H9 (cell line): ENCODE measurements at regions not wholly inside any gene's neighbourhood (a gene's known extent, or its start where the extent isn't known, plus 50 kb on each side); places are given as distances from the start of the nearest gene placed in this dataset.

ENCODE experiments used
- DNase-seq: peaks from one replicate; pipeline ENCODE4 v3.0.0-alpha.2; 2017
- H2AFZ ChIP-seq: one replicate; pipeline ENCODE4 v1.6.1; 2013; ENCODE audit warnings: mild to moderate bottlenecking, low read length, control low read depth, moderate library complexity
- H2AK5ac ChIP-seq: 2 replicates; pipeline ENCODE4 v1.6.1; 2013; ENCODE audit warnings: low read length, control low read depth, mixed read lengths; ENCODE audit not compliant: insufficient read length
- H2BK120ac ChIP-seq: one replicate; pipeline ENCODE4 v1.6.1; 2013; ENCODE audit warnings: low read depth, mild to moderate bottlenecking, low read length, control low read depth, inconsistent platforms; ENCODE audit not compliant: poor library complexity, severe bottlenecking
- H2BK12ac ChIP-seq: 2 replicates; pipeline ENCODE4 v1.6.1; 2013; ENCODE audit warnings: low read length, control low read depth, mixed read lengths, low read depth; ENCODE audit not compliant: insufficient read length
- H2BK15ac ChIP-seq: 2 replicates; pipeline ENCODE4 v1.6.1; 2013; ENCODE audit warnings: low read depth, low read length, control low read depth
- H2BK20ac ChIP-seq: one replicate; pipeline ENCODE4 v1.6.1; 2013; ENCODE audit warnings: low read depth, mild to moderate bottlenecking, low read length, control low read depth, inconsistent platforms; ENCODE audit not compliant: poor library complexity, severe bottlenecking
- H2BK5ac ChIP-seq: 2 replicates; pipeline ENCODE4 v1.6.1; 2013; ENCODE audit warnings: low read length, control low read depth, mixed read lengths; ENCODE audit not compliant: insufficient read length
- H3K14ac ChIP-seq: 2 replicates; pipeline ENCODE4 v1.6.1; 2013; ENCODE audit warnings: low read length, control low read depth; ENCODE audit not compliant: insufficient read depth
- H3K18ac ChIP-seq: 2 replicates; pipeline ENCODE4 v1.6.1; 2013; ENCODE audit warnings: low read depth, mild to moderate bottlenecking, mixed read lengths, low read length, control low read depth; ENCODE audit not compliant: insufficient read length
- H3K23ac ChIP-seq: 2 replicates; pipeline ENCODE4 v1.6.1; 2013; ENCODE audit warnings: low read length, control low read depth, mixed read lengths, low read depth; ENCODE audit not compliant: insufficient read length
- H3K23me2 ChIP-seq: 2 replicates; pipeline ENCODE4 v1.6.1; 2013; ENCODE audit warnings: low read depth, mild to moderate bottlenecking, mixed read lengths, low read length, control low read depth; ENCODE audit not compliant: insufficient read length, poor library complexity, severe bottlenecking
- H3K27ac ChIP-seq: 2 replicates; pipeline ENCODE4 v1.5.1; 2013; ENCODE audit warnings: low read length, control low read depth, mixed read lengths, low read depth; ENCODE audit not compliant: insufficient read length
- H3K27me3 ChIP-seq: 2 replicates; pipeline ENCODE4 v1.6.1; 2013; ENCODE audit warnings: low read length, control low read depth, inconsistent platforms; ENCODE audit not compliant: insufficient read depth
- H3K4ac ChIP-seq: 2 replicates; pipeline ENCODE4 v1.6.1; 2013; ENCODE audit warnings: low read depth, mild to moderate bottlenecking, control low read depth, inconsistent platforms, low read length, moderate library complexity
- H3K4me1 ChIP-seq: 2 replicates; pipeline ENCODE4 v1.6.1; 2013; ENCODE audit warnings: low read length, control low read depth, inconsistent platforms; ENCODE audit not compliant: insufficient read depth
- H3K4me2 ChIP-seq: 2 replicates; pipeline ENCODE4 v1.6.1; 2013; ENCODE audit warnings: low read length, control low read depth, mixed read lengths; ENCODE audit not compliant: insufficient read length, insufficient read depth
- H3K56ac ChIP-seq: 2 replicates; pipeline ENCODE4 v1.6.1; 2013; ENCODE audit warnings: low read depth, mild to moderate bottlenecking, mixed read lengths, low read length, control low read depth; ENCODE audit not compliant: insufficient read length
- H3K79me1 ChIP-seq: 2 replicates; pipeline ENCODE4 v1.6.1; 2013; ENCODE audit warnings: low read depth, mild to moderate bottlenecking, moderate library complexity, low read length, control low read depth, inconsistent platforms; ENCODE audit not compliant: insufficient read depth, poor library complexity, severe bottlenecking
- H3K79me2 ChIP-seq: 2 replicates; pipeline ENCODE4 v1.6.1; 2013; ENCODE audit warnings: low read length, control low read depth, inconsistent platforms; ENCODE audit not compliant: insufficient read depth
- H3K9ac ChIP-seq: 2 replicates; pipeline ENCODE4 v1.6.1; 2013; ENCODE audit warnings: low read length, control low read depth, mixed read lengths; ENCODE audit not compliant: insufficient read length; ENCODE audit errors: extremely low read depth
- H3K9me3 ChIP-seq: one replicate; pipeline ENCODE4 v1.6.1; 2013; ENCODE audit warnings: low read depth, low read length, inconsistent platforms; ENCODE audit not compliant: control insufficient read depth
- H3T11ph ChIP-seq: one replicate; pipeline ENCODE4 v1.6.1; 2013; ENCODE audit warnings: mild to moderate bottlenecking, low read length, control low read depth, inconsistent platforms
- H4K20me1 ChIP-seq: one replicate; pipeline ENCODE4 v1.6.1; 2013; ENCODE audit not compliant: control insufficient read depth, insufficient read length, insufficient read depth
- H4K5ac ChIP-seq: 2 replicates; pipeline ENCODE4 v1.6.1; 2013; ENCODE audit warnings: low read depth, mild to moderate bottlenecking, mixed read lengths, low read length, control low read depth; ENCODE audit not compliant: insufficient read length
- H4K8ac ChIP-seq: replicated peaks from 2 replicates; pipeline ENCODE4 v1.6.1; 2013; ENCODE audit warnings: low read length, control low read depth, mixed read lengths, low read depth; ENCODE audit not compliant: insufficient read length
- H4K91ac ChIP-seq: 2 replicates; pipeline ENCODE4 v1.6.1; 2013; ENCODE audit warnings: low read depth, mild to moderate bottlenecking, moderate library complexity, mixed read lengths, low read length, control low read depth; ENCODE audit not compliant: insufficient read length
- H3K27ac Mint-ChIP-seq, 3 experiments: 2 replicates in 2 of 3; 3 replicates in 1 of 3; pipeline ENCODE4 v1.8.0; 2020 to 2021; ENCODE audit warnings: mixed read lengths in 3 of 3, mild to moderate bottlenecking in 1 of 3, moderate library complexity in 1 of 3
- H3K27me3 Mint-ChIP-seq: 2 replicates; pipeline ENCODE4 v1.8.0; 2021; ENCODE audit warnings: low read depth, mild to moderate bottlenecking, moderate library complexity, mixed read lengths
- H3K36me3 Mint-ChIP-seq, 3 experiments: 2 replicates in 2 of 3; 3 replicates in 1 of 3; pipeline ENCODE4 v1.8.0; 2020 to 2021; ENCODE audit warnings: low read depth in 3 of 3, mixed read lengths in 3 of 3; ENCODE audit not compliant: insufficient read depth in 1 of 3
- H3K4me1 Mint-ChIP-seq, 2 experiments: 2 replicates each; pipeline ENCODE4 v1.8.0; 2020; ENCODE audit warnings: mixed read lengths in 2 of 2
- H3K4me3 Mint-ChIP-seq, 2 experiments: 2 replicates in 1 of 2; 3 replicates in 1 of 2; pipeline ENCODE4 v1.8.0; 2020 to 2021; ENCODE audit warnings: mild to moderate bottlenecking in 2 of 2, mixed read lengths in 2 of 2, moderate library complexity in 1 of 2
- H3K9me3 Mint-ChIP-seq, 2 experiments: 2 replicates in 1 of 2; 3 replicates in 1 of 2; pipeline ENCODE4 v1.8.0; 2020; ENCODE audit warnings: mild to moderate bottlenecking in 2 of 2, mixed read lengths in 2 of 2, moderate library complexity in 1 of 2
- CTCF ChIP-seq: fragments of 200-600 bp; sonication (generic); conservative IDR thresholded peaks from 3 replicates; pipeline ENCODE4 v1.8.0; 2021; ENCODE audit warnings: antibody characterized with exemption, mild to moderate bottlenecking
- WGBS: extraction: QIAGEN DNeasy Blood & Tissue Kit; methylation state at CpG from one replicate; pipeline ENCODE4 v1.1.7; 2013; ENCODE audit warnings: missing lambda C conversion rate, low lambda C conversion rate, mixed read lengths; ENCODE audit not compliant: insufficient read length; ENCODE audit errors: extremely low coverage; 5-methylcytosine and 5-hydroxymethylcytosine counted together

GRCh38 chr7:69428089-69428488 is 170.2 kb upstream of the AUTS2 start:
- Histone ChIP-seq H2BK15ac (no peak overlapping the region), H3K23me2 (no peaks in the 10 kb centered on the region), H3K18ac (no peak overlapping the region), H3K27me3 (no peaks in the 10 kb centered on the region), H3K27ac (no peak overlapping the region), H4K91ac (no peak overlapping the region), H3K4me2 (no peak overlapping the region), H2BK12ac (no peak overlapping the region), H4K8ac (no peak overlapping the region), H3T11ph (no peak overlapping the region), H3K9me3 (no peaks in the 10 kb centered on the region), H3K4me1 (no peaks in the 10 kb centered on the region; the same call in 1 of the 2 replicates), H3K79me1 (no peaks in the 10 kb centered on the region), H3K9ac (no peak overlapping the region), H4K5ac (no peak overlapping the region), H3K79me2 (no peaks in the 10 kb centered on the region), H2BK5ac (no peak overlapping the region), H2AFZ (no peak overlapping the region), H3K4ac (no peak overlapping the region), H3K14ac (no peak overlapping the region), H2AK5ac (no peak overlapping the region), H2BK20ac (no peak overlapping the region), H3K56ac (no peak overlapping the region), H4K20me1 (no peaks in the 10 kb centered on the region), H3K23ac (no peak overlapping the region), H2BK120ac (no peak overlapping the region)
- no CpG with 5 or more reads among the region's 4 CpGs for WGBS
- peaks cover 0 to 2% of the 10 kb centered on the region in 2 experiments; a peak in 3 of 5 replicates for H3K9me3 Mint-ChIP-seq
- TF ChIP-seq CTCF, result no peak
- H3K36me3 Mint-ChIP-seq, result no peaks in the 10 kb centered on the region
- DNase-seq, result no peak
- H3K27ac Mint-ChIP-seq, result no peak overlapping the region
- H3K27me3 Mint-ChIP-seq, result peaks cover 44% of the 10 kb centered on the region
- no peak overlapping the region for H3K4me3 Mint-ChIP-seq
- H3K4me1 Mint-ChIP-seq, result peaks cover 14 to 15% of the 10 kb centered on the region in 2 experiments
